ENCODE measurements at regions not wholly inside any gene's neighbourhood (a gene's known extent, or its start where the extent isn't known, plus 50 kb on each side); places are given as distances from the start of the nearest gene placed in this dataset.
A peak's percentile ranks its signal among the peaks of the same experiment; 100 is the strongest.

GRCh38 chr15:31227235-31227634 is 99.4 kb upstream of the KLF13 start:
- POLR2A ChIA-PET, result interaction anchor here (0.7 kb wide), 1 partner anchor 35 kb away, joined by 3 read pairs; no protein-coding TSS in a partner anchor
- no peak for DNase-seq (ENCODE audit: extremely low spot score)
- CTCF ChIA-PET, result interaction anchor here (1.2 to 1.5 kb wide), 2 partner anchors 13 to 120 kb away, joined by 3 to 4 read pairs; no protein-coding TSS in a partner anchor
- no peak for TF ChIP-seq CTCF (IDR thresholded peaks at IDR 0.05; ENCODE audit: control extremely low read depth, extremely low read depth, low read depth, missing control alignments)

GRCh38 chr15:31228011-31228484 is 98.6 kb upstream of the KLF13 start:
- ChIA-PET POLR2A (interaction anchor here (0.7 kb wide), 2 partner anchors 34 to 37 kb away, joined by 3 to 8 read pairs; no protein-coding TSS in a partner anchor), CTCF (interaction anchor here (0.8 to 2.3 kb wide), 7 partner anchors 9 to 262 kb away, joined by 3 to 7 read pairs (median 3); no protein-coding TSS in a partner anchor)
- DNase-seq (ENCODE audit: extremely low spot score), result no peak
- no peak for TF ChIP-seq CTCF (IDR thresholded peaks at IDR 0.05; ENCODE audit: control extremely low read depth, extremely low read depth, low read depth, missing control alignments)

- TF ChIP-seq CTCF (IDR thresholded peaks at IDR 0.05; ENCODE audit: control extremely low read depth, extremely low read depth, low read depth, missing control alignments), result no peak
- peak; percentile 82 for DNase-seq (ENCODE audit: extremely low spot score)
- CTCF ChIA-PET, result interaction anchor here (1.0 to 2.3 kb wide), 5 partner anchors 34 to 261 kb away, joined by 3 to 7 read pairs (median 4); no protein-coding TSS in a partner anchor
- POLR2A ChIA-PET, result interaction anchor here (0.6 to 0.7 kb wide), 3 partner anchors 34 to 79 kb away, joined by 3 to 5 read pairs (median 4); no protein-coding TSS in a partner anchor
Measured at GRCh38 chr15:31228980-31229826, 97.4 kb upstream of the KLF13 start.

GRCh38 chr15:31230630-31231485 is 95.8 kb upstream of the KLF13 start:
- ChIA-PET CTCF (interaction anchor here (1.0 to 2.4 kb wide), 9 partner anchors 10 to 257 kb away, joined by 3 to 12 read pairs (median 3); partner anchors contain the start of gene KLF13), POLR2A (interaction anchor here (0.6 to 1.1 kb wide), 4 partner anchors 25 to 96 kb away, joined by 3 read pairs; partner anchors contain the start of gene KLF13)
- DNase-seq (ENCODE audit: extremely low spot score), result peak; percentile 84
- no peak for TF ChIP-seq CTCF (IDR thresholded peaks at IDR 0.05; ENCODE audit: control extremely low read depth, extremely low read depth, low read depth, missing control alignments)

- TF ChIP-seq CTCF (IDR thresholded peaks at IDR 0.05; ENCODE audit: control extremely low read depth, extremely low read depth, low read depth, missing control alignments), result no peak
- ChIA-PET POLR2A (interaction anchor here (0.5 kb wide), 1 partner anchor 24 kb away, joined by 3 read pairs; no protein-coding TSS in a partner anchor), CTCF (interaction anchor here (1.4 to 1.7 kb wide), 5 partner anchors 8 to 33 kb away, joined by 3 to 7 read pairs (median 3); no protein-coding TSS in a partner anchor)
- DNase-seq (ENCODE audit: extremely low spot score), result no peak
Measured at GRCh38 chr15:31234815-31235214, 91.8 kb upstream of the KLF13 start.
